MM.1S (cell line): ENCODE measurements at regions not wholly inside any gene's neighbourhood (a gene's known extent, or its start where the extent isn't known, plus 50 kb on each side); places are given as distances from the start of the nearest gene placed in this dataset.

Experiments
- DNase-seq: peaks from one replicate; pipeline ENCODE4 v3.0.0-alpha.2; 2015
- H2AFZ ChIP-seq: fragments of 300-600 bp; sonication (generic); 2 replicates; pipeline ENCODE4 v1.6.0; 2016; ENCODE audit warnings: antibody characterized with exemption, low read length
- H3F3A ChIP-seq: fragments of 300-600 bp; sonication (generic); 2 replicates; pipeline ENCODE4 v1.6.1; 2016; ENCODE audit warnings: mild to moderate bottlenecking, antibody characterized with exemption, low read length, moderate library complexity, mixed read lengths; ENCODE audit not compliant: insufficient read depth
- H3K27ac ChIP-seq: fragments of 300-600 bp; sonication (generic); 2 replicates; pipeline ENCODE4 v1.5.1; 2016; ENCODE audit warnings: mild to moderate bottlenecking, low read length
- H3K27me3 ChIP-seq: fragments of 300-600 bp; sonication (generic); replicated peaks from 2 replicates; pipeline ENCODE4 v1.6.0; 2016; ENCODE audit warnings: low read length; ENCODE audit not compliant: insufficient read depth
- H3K36me3 ChIP-seq: fragments of 300-600 bp; sonication (generic); replicated peaks from 2 replicates; pipeline ENCODE4 v1.6.1; 2016; ENCODE audit warnings: mild to moderate bottlenecking, low read length, mixed read lengths; ENCODE audit not compliant: insufficient read depth
- H3K4me1 ChIP-seq: fragments of 300-600 bp; sonication (generic); 2 replicates; pipeline ENCODE4 v1.6.1; 2016; ENCODE audit warnings: low read length, mixed read lengths
- H3K4me2 ChIP-seq: fragments of 300-600 bp; sonication (generic); 2 replicates; pipeline ENCODE4 v1.6.0; 2016; ENCODE audit warnings: low read depth, low read length
- H3K4me3 ChIP-seq: fragments of 300-600 bp; sonication (generic); 2 replicates; pipeline ENCODE4 v1.5.1; 2016; ENCODE audit warnings: low read length, mixed read lengths
- H3K79me2 ChIP-seq: fragments of 300-600 bp; sonication (generic); 2 replicates; pipeline ENCODE4 v1.6.1; 2016; ENCODE audit warnings: mixed run types, low read length, mixed read lengths
- H3K9ac ChIP-seq: fragments of 300-600 bp; sonication (generic); 2 replicates; pipeline ENCODE4 v1.6.1; 2016; ENCODE audit warnings: low read length, mixed read lengths
- H3K9me2 ChIP-seq: fragments of 300-600 bp; sonication (generic); replicated peaks from 2 replicates; pipeline ENCODE4 v1.6.1; 2016; ENCODE audit warnings: mild to moderate bottlenecking, low read length, mixed read lengths; ENCODE audit not compliant: insufficient read depth
- H3K9me3 ChIP-seq: fragments of 300-600 bp; sonication (generic); replicated peaks from 2 replicates; pipeline ENCODE4 v1.6.1; 2016; ENCODE audit warnings: mild to moderate bottlenecking, low read length, mixed read lengths; ENCODE audit not compliant: insufficient read depth
- H4K20me1 ChIP-seq: fragments of 300-600 bp; sonication (generic); 2 replicates; pipeline ENCODE4 v1.6.1; 2016; ENCODE audit warnings: mild to moderate bottlenecking, low read length, moderate library complexity, mixed read lengths; ENCODE audit not compliant: insufficient read depth
- CTCF ChIP-seq: fragments of 300-600 bp; sonication (generic); IDR thresholded peaks from 2 replicates; pipeline ENCODE4 v1.5.1; 2016; ENCODE audit warnings: antibody characterized with exemption, low read length, mixed read lengths
- EZH2 ChIP-seq: fragments of 300-600 bp; sonication (generic); optimal IDR thresholded peaks from 2 replicates; pipeline ENCODE3; 2017; ENCODE audit warnings: low read depth, mild to moderate bottlenecking, antibody characterized with exemption, low read length, mixed read lengths
- EZH2phosphoT487 ChIP-seq: fragments of 300-600 bp; sonication (generic); IDR thresholded peaks from 2 replicates; pipeline ENCODE4 v1.6.1; 2018; ENCODE audit warnings: antibody characterized with exemption, low read length

GRCh38 chr6:170149681-170150589 lies 140.9 kb downstream of the DLL1 start:
- Histone ChIP-seq H2AFZ (no peak overlapping the region), H3K9me2 (no peaks in the 10 kb centered on the region), H3K4me2 (no peak overlapping the region), H3F3A (no peaks in the 10 kb centered on the region), H4K20me1 (no peaks in the 10 kb centered on the region), H3K79me2 (no peaks in the 10 kb centered on the region), H3K9me3 (no peaks in the 10 kb centered on the region), H3K4me1 (no peaks in the 10 kb centered on the region), H3K27me3 (no peaks in the 10 kb centered on the region; the same call in 1 of the 2 replicates), H3K9ac (no peak overlapping the region), H3K4me3 (no peak overlapping the region), H3K36me3 (no peaks in the 10 kb centered on the region), H3K27ac (no peak overlapping the region)
- no peak for DNase-seq
- no peak for TF ChIP-seq EZH2phosphoT487
- no peak for TF ChIP-seq EZH2
- TF ChIP-seq CTCF = no peak

GRCh38 chr6:170148709-170149470 lies 142.0 kb downstream of the DLL1 start:
- no peaks in the 10 kb centered on the region for H3F3A ChIP-seq
- no peak overlapping the region for H3K9ac ChIP-seq
- no peaks in the 10 kb centered on the region for H3K79me2 ChIP-seq
- H3K4me3 ChIP-seq = no peak overlapping the region
- no peak overlapping the region for H3K27ac ChIP-seq
- no peak overlapping the region for H3K4me2 ChIP-seq
- H3K9me3 ChIP-seq = no peaks in the 10 kb centered on the region
- no peaks in the 10 kb centered on the region for H3K9me2 ChIP-seq
- no peaks in the 10 kb centered on the region for H4K20me1 ChIP-seq
- DNase-seq = no peak
- no peaks in the 10 kb centered on the region; the same call in 1 of the 2 replicates for H3K27me3 ChIP-seq
- H3K36me3 ChIP-seq = no peaks in the 10 kb centered on the region
- H3K4me1 ChIP-seq = no peaks in the 10 kb centered on the region
- H2AFZ ChIP-seq = no peak overlapping the region
- TF ChIP-seq CTCF (no peak), EZH2 (no peak), EZH2phosphoT487 (no peak)

- Histone ChIP-seq H4K20me1 (no peaks in the 10 kb centered on the region), H3K79me2 (no peaks in the 10 kb centered on the region), H3K4me3 (no peak overlapping the region), H3K4me2 (no peak overlapping the region), H3F3A (no peaks in the 10 kb centered on the region), H3K4me1 (no peaks in the 10 kb centered on the region), H3K36me3 (no peaks in the 10 kb centered on the region), H3K9ac (no peak overlapping the region), H3K9me3 (no peaks in the 10 kb centered on the region), H2AFZ (no peak overlapping the region), H3K27me3 (no peaks in the 10 kb centered on the region; the same call in 1 of the 2 replicates), H3K9me2 (no peaks in the 10 kb centered on the region), H3K27ac (no peak overlapping the region)
- DNase-seq = no peak
- TF ChIP-seq CTCF (no peak), EZH2 (no peak), EZH2phosphoT487 (no peak)
Observed at GRCh38 chr6:170147832-170148708, 142.8 kb downstream of the DLL1 start.
